ENCODE measurements at regions not wholly inside any gene's neighbourhood (a gene's known extent, or its start where the extent isn't known, plus 50 kb on each side); places are given as distances from the start of the nearest gene placed in this dataset.

- Histone ChIP-seq H3K36me3 (ENCODE audit: control insufficient read depth in 5 of 5, insufficient read depth in 5 of 5, low read length in 5 of 5) (no peaks in the 10 kb centered on the region), H3K9ac (ENCODE audit: low read length in 5 of 5) (no peak overlapping the region), H3K27me3 (ENCODE audit: control insufficient read depth in 5 of 5, insufficient read depth in 4 of 5, low read length in 5 of 5) (no peaks in the 10 kb centered on the region), H3K4me3 (ENCODE audit: low read depth in 1 of 5, low read length in 5 of 5) (no peak overlapping the region), H3K4me1 (ENCODE audit: control insufficient read depth in 5 of 5, insufficient read depth in 5 of 5, low read length in 5 of 5) (peaks cover 0 to 13% (median 3%) of the 10 kb centered on the region in 5 donors), H3K27ac (ENCODE audit: low read depth, low read length) (no peak overlapping the region), H3K9me3 (ENCODE audit: control insufficient read depth in 5 of 5, low read length in 5 of 5) (no peaks in the 10 kb centered on the region)
Observed at GRCh38 chr5:141779503-141779973, 97.5 kb upstream of the ARAP3 start.

GRCh38 chr5:141778683-141779082 is 96.7 kb upstream of the ARAP3 start:
- Histone ChIP-seq H3K36me3 (ENCODE audit: control insufficient read depth in 5 of 5, insufficient read depth in 5 of 5, low read length in 5 of 5) (no peaks in the 10 kb centered on the region), H3K27ac (ENCODE audit: low read depth, low read length) (no peak overlapping the region), H3K4me3 (ENCODE audit: low read depth in 1 of 5, low read length in 5 of 5) (no peak overlapping the region), H3K9me3 (ENCODE audit: control insufficient read depth in 5 of 5, low read length in 5 of 5) (no peaks in the 10 kb centered on the region), H3K4me1 (ENCODE audit: control insufficient read depth in 5 of 5, insufficient read depth in 5 of 5, low read length in 5 of 5) (peaks cover 0 to 13% (median 3%) of the 10 kb centered on the region in 5 donors), H3K9ac (ENCODE audit: low read length in 5 of 5) (no peak overlapping the region), H3K27me3 (ENCODE audit: control insufficient read depth in 5 of 5, insufficient read depth in 4 of 5, low read length in 5 of 5) (no peaks in the 10 kb centered on the region)

GRCh38 chr5:141778206-141778605 is 96.2 kb upstream of the ARAP3 start:
- no peaks in the 10 kb centered on the region for H3K27me3 ChIP-seq (ENCODE audit: control insufficient read depth in 5 of 5, insufficient read depth in 4 of 5, low read length in 5 of 5)
- H3K9ac ChIP-seq (ENCODE audit: low read length in 5 of 5) = no peak overlapping the region
- H3K9me3 ChIP-seq (ENCODE audit: control insufficient read depth in 5 of 5, low read length in 5 of 5) = no peaks in the 10 kb centered on the region
- H3K27ac ChIP-seq (ENCODE audit: low read depth, low read length) = no peak overlapping the region
- no peaks in the 10 kb centered on the region for H3K36me3 ChIP-seq (ENCODE audit: control insufficient read depth in 5 of 5, insufficient read depth in 5 of 5, low read length in 5 of 5)
- H3K4me1 ChIP-seq (ENCODE audit: control insufficient read depth in 5 of 5, insufficient read depth in 5 of 5, low read length in 5 of 5) = peaks cover 0 to 13% (median 3%) of the 10 kb centered on the region in 5 donors
- H3K4me3 ChIP-seq (ENCODE audit: low read depth in 1 of 5, low read length in 5 of 5) = no peak overlapping the region

GRCh38 chr5:141777711-141778110 is 95.7 kb upstream of the ARAP3 start:
- Histone ChIP-seq H3K36me3 (ENCODE audit: control insufficient read depth in 5 of 5, insufficient read depth in 5 of 5, low read length in 5 of 5) (peaks cover 0 to 4% (median 0%) of the 10 kb centered on the region in 5 donors), H3K9ac (ENCODE audit: low read length in 5 of 5) (no peak overlapping the region), H3K27ac (ENCODE audit: low read depth, low read length) (no peak overlapping the region), H3K4me3 (ENCODE audit: low read depth in 1 of 5, low read length in 5 of 5) (no peak overlapping the region), H3K27me3 (ENCODE audit: control insufficient read depth in 5 of 5, insufficient read depth in 4 of 5, low read length in 5 of 5) (no peaks in the 10 kb centered on the region), H3K9me3 (ENCODE audit: control insufficient read depth in 5 of 5, low read length in 5 of 5) (no peaks in the 10 kb centered on the region), H3K4me1 (ENCODE audit: control insufficient read depth in 5 of 5, insufficient read depth in 5 of 5, low read length in 5 of 5) (peaks cover 0 to 13% (median 3%) of the 10 kb centered on the region in 5 donors)

- Histone ChIP-seq H3K27me3 (ENCODE audit: control insufficient read depth in 5 of 5, insufficient read depth in 4 of 5, low read length in 5 of 5) (no peaks in the 10 kb centered on the region), H3K9ac (ENCODE audit: low read length in 5 of 5) (no peak overlapping the region), H3K4me3 (ENCODE audit: low read depth in 1 of 5, low read length in 5 of 5) (no peak overlapping the region), H3K27ac (ENCODE audit: low read depth, low read length) (no peak overlapping the region), H3K9me3 (ENCODE audit: control insufficient read depth in 5 of 5, low read length in 5 of 5) (no peaks in the 10 kb centered on the region), H3K36me3 (ENCODE audit: control insufficient read depth in 5 of 5, insufficient read depth in 5 of 5, low read length in 5 of 5) (peaks cover 0 to 5% (median 0%) of the 10 kb centered on the region in 5 donors), H3K4me1 (ENCODE audit: control insufficient read depth in 5 of 5, insufficient read depth in 5 of 5, low read length in 5 of 5) (peaks cover 0 to 13% (median 3%) of the 10 kb centered on the region in 5 donors)
Observed at GRCh38 chr5:141777130-141777529, 95.1 kb upstream of the ARAP3 start.

- no peak overlapping the region for H3K4me3 ChIP-seq (ENCODE audit: low read depth in 1 of 5, low read length in 5 of 5)
- H3K27ac ChIP-seq (ENCODE audit: low read depth, low read length) = no peak overlapping the region
- H3K9ac ChIP-seq (ENCODE audit: low read length in 5 of 5) = no peak overlapping the region
- H3K4me1 ChIP-seq (ENCODE audit: control insufficient read depth in 5 of 5, insufficient read depth in 5 of 5, low read length in 5 of 5) = no peaks in the 10 kb centered on the region
- no peaks in the 10 kb centered on the region for H3K9me3 ChIP-seq (ENCODE audit: control insufficient read depth in 5 of 5, low read length in 5 of 5)
- peaks cover 0 to 6% (median 0%) of the 10 kb centered on the region in 5 donors for H3K27me3 ChIP-seq (ENCODE audit: control insufficient read depth in 5 of 5, insufficient read depth in 4 of 5, low read length in 5 of 5)
- H3K36me3 ChIP-seq (ENCODE audit: control insufficient read depth in 5 of 5, insufficient read depth in 5 of 5, low read length in 5 of 5) = peaks cover 0 to 5% (median 0%) of the 10 kb centered on the region in 5 donors
Observed at GRCh38 chr5:141773779-141774562, 91.9 kb upstream of the ARAP3 start.

GRCh38 chr5:141772281-141772680 is 90.3 kb upstream of the ARAP3 start:
- Histone ChIP-seq H3K27me3 (ENCODE audit: control insufficient read depth in 5 of 5, insufficient read depth in 4 of 5, low read length in 5 of 5) (peaks cover 0 to 6% (median 0%) of the 10 kb centered on the region in 5 donors), H3K4me1 (ENCODE audit: control insufficient read depth in 5 of 5, insufficient read depth in 5 of 5, low read length in 5 of 5) (no peaks in the 10 kb centered on the region), H3K9ac (ENCODE audit: low read length in 5 of 5) (no peak overlapping the region), H3K9me3 (ENCODE audit: control insufficient read depth in 5 of 5, low read length in 5 of 5) (no peaks in the 10 kb centered on the region), H3K4me3 (ENCODE audit: low read depth in 1 of 5, low read length in 5 of 5) (no peak overlapping the region), H3K27ac (ENCODE audit: low read depth, low read length) (no peak overlapping the region), H3K36me3 (ENCODE audit: control insufficient read depth in 5 of 5, insufficient read depth in 5 of 5, low read length in 5 of 5) (peaks cover 0 to 5% (median 0%) of the 10 kb centered on the region in 5 donors)

- Histone ChIP-seq H3K9me3 (ENCODE audit: control insufficient read depth in 5 of 5, low read length in 5 of 5) (no peaks in the 10 kb centered on the region), H3K9ac (ENCODE audit: low read length in 5 of 5) (no peak overlapping the region), H3K27me3 (ENCODE audit: control insufficient read depth in 5 of 5, insufficient read depth in 4 of 5, low read length in 5 of 5) (peaks cover 0 to 6% (median 0%) of the 10 kb centered on the region in 5 donors), H3K4me3 (ENCODE audit: low read depth in 1 of 5, low read length in 5 of 5) (no peak overlapping the region), H3K36me3 (ENCODE audit: control insufficient read depth in 5 of 5, insufficient read depth in 5 of 5, low read length in 5 of 5) (peaks cover 0 to 5% (median 0%) of the 10 kb centered on the region in 5 donors), H3K27ac (ENCODE audit: low read depth, low read length) (no peak overlapping the region), H3K4me1 (ENCODE audit: control insufficient read depth in 5 of 5, insufficient read depth in 5 of 5, low read length in 5 of 5) (no peaks in the 10 kb centered on the region)
Observed at GRCh38 chr5:141771562-141771961, 89.5 kb upstream of the ARAP3 start.

- Histone ChIP-seq H3K9me3 (ENCODE audit: control insufficient read depth in 5 of 5, low read length in 5 of 5) (no peaks in the 10 kb centered on the region), H3K9ac (ENCODE audit: low read length in 5 of 5) (no peak overlapping the region)
Observed at GRCh38 chr5:141771031-141771430, 89.0 kb upstream of the ARAP3 start.

GRCh38 chr5:141769671-141770070 is 87.6 kb upstream of the ARAP3 start:
- no peaks in the 10 kb centered on the region for H3K9me3 ChIP-seq (ENCODE audit: control insufficient read depth in 5 of 5, low read length in 5 of 5)
- H3K27me3 ChIP-seq (ENCODE audit: control insufficient read depth in 5 of 5, insufficient read depth in 4 of 5, low read length in 5 of 5) = peaks cover 0 to 6% (median 0%) of the 10 kb centered on the region in 5 donors
- H3K27ac ChIP-seq (ENCODE audit: low read depth, low read length) = no peak overlapping the region
- H3K9ac ChIP-seq (ENCODE audit: low read length in 5 of 5) = no peak overlapping the region
- H3K4me1 ChIP-seq (ENCODE audit: control insufficient read depth in 5 of 5, insufficient read depth in 5 of 5, low read length in 5 of 5) = no peaks in the 10 kb centered on the region
- H3K4me3 ChIP-seq (ENCODE audit: low read depth in 1 of 5, low read length in 5 of 5) = no peak overlapping the region
- H3K36me3 ChIP-seq (ENCODE audit: control insufficient read depth in 5 of 5, insufficient read depth in 5 of 5, low read length in 5 of 5) = peaks cover 0 to 5% (median 0%) of the 10 kb centered on the region in 5 donors

More at GRCh38 chr5:141771031-141771430, 89.0 kb upstream of the ARAP3 start:
- no peak overlapping the region for H3K27ac ChIP-seq (ENCODE audit: low read depth, low read length)
- peaks cover 0 to 5% (median 0%) of the 10 kb centered on the region in 5 donors for H3K36me3 ChIP-seq (ENCODE audit: control insufficient read depth in 5 of 5, insufficient read depth in 5 of 5, low read length in 5 of 5)
- H3K4me1 ChIP-seq (ENCODE audit: control insufficient read depth in 5 of 5, insufficient read depth in 5 of 5, low read length in 5 of 5) = no peaks in the 10 kb centered on the region
- no peak overlapping the region for H3K4me3 ChIP-seq (ENCODE audit: low read depth in 1 of 5, low read length in 5 of 5)
- H3K27me3 ChIP-seq (ENCODE audit: control insufficient read depth in 5 of 5, insufficient read depth in 4 of 5, low read length in 5 of 5) = peaks cover 0 to 6% (median 0%) of the 10 kb centered on the region in 5 donors
